Fibroblast of upper back skin (primary cell): ENCODE measurements at regions not wholly inside any gene's neighbourhood (a gene's known extent, or its start where the extent isn't known, plus 50 kb on each side); places are given as distances from the start of the nearest gene placed in this dataset.

Experiments used
- DNase-seq: peaks from one replicate; pipeline ENCODE4 v3.0.0-alpha.2; 2013

- DNase-seq, result no peak
Measured at GRCh38 chr11:45067966-45068365, 78.5 kb upstream of the PRDM11 start.

GRCh38 chr11:45071232-45071631 lies 75.2 kb upstream of the PRDM11 start:
- no peak for DNase-seq

GRCh38 chr11:45073685-45074141 lies 72.7 kb upstream of the PRDM11 start:
- no peak for DNase-seq

- DNase-seq, result no peak
Measured at GRCh38 chr11:45075519-45075918, 70.9 kb upstream of the PRDM11 start.

- DNase-seq, result no peak
Measured at GRCh38 chr11:45075952-45076351, 70.5 kb upstream of the PRDM11 start.

- no peak for DNase-seq
Measured at GRCh38 chr11:45076761-45077160, 69.7 kb upstream of the PRDM11 start.

GRCh38 chr11:45078236-45079074 lies 68.0 kb upstream of the PRDM11 start:
- DNase-seq, result peak; percentile 24

- DNase-seq, result no peak
Measured at GRCh38 chr11:45079075-45079444, 67.4 kb upstream of the PRDM11 start.

GRCh38 chr11:45079567-45079942 lies 66.9 kb upstream of the PRDM11 start:
- no peak for DNase-seq

GRCh38 chr11:45079943-45080719 lies 66.3 kb upstream of the PRDM11 start:
- DNase-seq, result no peak

GRCh38 chr11:45082744-45083543 lies 63.5 kb upstream of the PRDM11 start:
- no peak for DNase-seq

- no peak for DNase-seq
Measured at GRCh38 chr11:45083544-45084087, 62.8 kb upstream of the PRDM11 start.

- DNase-seq, result no peak
Measured at GRCh38 chr11:45085646-45086501, 60.6 kb upstream of the PRDM11 start.

GRCh38 chr11:45086526-45086925 lies 59.9 kb upstream of the PRDM11 start:
- DNase-seq, result no peak

- peak; percentile 52 for DNase-seq
Measured at GRCh38 chr11:45087086-45087899, 59.1 kb upstream of the PRDM11 start.

GRCh38 chr11:45087900-45088160 lies 58.6 kb upstream of the PRDM11 start:
- no peak for DNase-seq

- DNase-seq, result peak; percentile 97
Measured at GRCh38 chr11:45089251-45089650, 57.2 kb upstream of the PRDM11 start.

GRCh38 chr11:45089676-45090499 lies 56.6 kb upstream of the PRDM11 start:
- peak; percentile 50 for DNase-seq

- no peak for DNase-seq
Measured at GRCh38 chr11:45090607-45091006, 55.8 kb upstream of the PRDM11 start.
